ENCODE measurements at regions not wholly inside any gene's neighbourhood (a gene's known extent, or its start where the extent isn't known, plus 50 kb on each side); places are given as distances from the start of the nearest gene placed in this dataset.

GRCh38 chr2:145824384-145824783, 1304.5 kb upstream of the ZEB2 start:
- no peaks in the 10 kb centered on the region for H3K9me3 Mint-ChIP-seq
- no peak for DNase-seq (ENCODE audit: low spot score)
- H3K27me3 Mint-ChIP-seq (ENCODE audit: insufficient read depth), result no peaks in the 10 kb centered on the region
- H3K36me3 Mint-ChIP-seq (ENCODE audit: low read depth), result no peaks in the 10 kb centered on the region
- no peak overlapping the region for H3K27ac Mint-ChIP-seq
- intact Hi-C loops (cut with micrococcal nuclease), result no loop called here
- no peaks in the 10 kb centered on the region for H3K4me1 Mint-ChIP-seq (ENCODE audit: low read depth)
- H3K4me3 Mint-ChIP-seq, result no peak overlapping the region

DNA sequence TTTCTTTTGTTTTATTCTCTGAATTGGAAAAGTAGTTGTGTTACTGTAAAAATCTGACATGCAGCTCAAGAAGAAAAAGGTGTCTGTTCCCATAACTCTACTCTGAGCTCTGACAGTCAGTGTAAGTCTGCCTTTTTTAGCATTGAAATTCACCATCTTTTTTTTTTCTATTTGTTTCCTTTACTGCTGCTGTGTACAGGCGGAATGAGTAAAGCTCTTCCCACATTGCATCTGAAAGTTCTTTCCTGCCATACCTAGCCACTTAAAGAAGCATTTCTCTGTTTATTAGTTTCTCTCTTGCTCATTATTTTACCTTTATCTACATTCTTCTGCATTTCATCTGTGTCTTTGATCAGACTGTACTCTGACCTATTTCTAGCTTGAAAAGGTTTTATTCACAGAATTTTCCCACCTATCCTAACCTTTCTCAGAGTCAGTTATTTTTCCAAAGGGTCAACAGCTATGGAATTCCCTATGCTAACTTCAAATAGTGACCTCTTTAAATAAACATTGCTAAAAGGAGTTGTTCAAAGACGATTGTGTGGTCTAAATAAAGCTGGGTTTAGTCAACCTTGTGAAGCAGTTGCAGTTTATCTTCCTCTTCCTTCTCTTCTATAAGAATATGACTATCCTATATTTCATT, 1303.1 kb upstream of the ZEB2 start:
- Mint-ChIP-seq H3K4me1 (ENCODE audit: low read depth) (no peaks in the 10 kb centered on the region), H3K27me3 (ENCODE audit: insufficient read depth) (no peaks in the 10 kb centered on the region), H3K27ac (no peak overlapping the region), H3K36me3 (ENCODE audit: low read depth) (no peaks in the 10 kb centered on the region), H3K9me3 (no peaks in the 10 kb centered on the region), H3K4me3 (no peak overlapping the region)
- no peak for DNase-seq (ENCODE audit: low spot score)
- intact Hi-C loops (cut with micrococcal nuclease), result no loop called here

- H3K4me3 Mint-ChIP-seq, result no peak overlapping the region
- no peaks in the 10 kb centered on the region for H3K36me3 Mint-ChIP-seq (ENCODE audit: low read depth)
- no peak for DNase-seq (ENCODE audit: low spot score)
- intact Hi-C loops (cut with micrococcal nuclease), result no loop called here
- no peaks in the 10 kb centered on the region for H3K27me3 Mint-ChIP-seq (ENCODE audit: insufficient read depth)
- no peaks in the 10 kb centered on the region for H3K4me1 Mint-ChIP-seq (ENCODE audit: low read depth)
- H3K9me3 Mint-ChIP-seq, result no peaks in the 10 kb centered on the region
- H3K27ac Mint-ChIP-seq, result no peak overlapping the region
Observed at GRCh38 chr2:145820651-145821050, 1300.7 kb upstream of the ZEB2 start.

DNA sequence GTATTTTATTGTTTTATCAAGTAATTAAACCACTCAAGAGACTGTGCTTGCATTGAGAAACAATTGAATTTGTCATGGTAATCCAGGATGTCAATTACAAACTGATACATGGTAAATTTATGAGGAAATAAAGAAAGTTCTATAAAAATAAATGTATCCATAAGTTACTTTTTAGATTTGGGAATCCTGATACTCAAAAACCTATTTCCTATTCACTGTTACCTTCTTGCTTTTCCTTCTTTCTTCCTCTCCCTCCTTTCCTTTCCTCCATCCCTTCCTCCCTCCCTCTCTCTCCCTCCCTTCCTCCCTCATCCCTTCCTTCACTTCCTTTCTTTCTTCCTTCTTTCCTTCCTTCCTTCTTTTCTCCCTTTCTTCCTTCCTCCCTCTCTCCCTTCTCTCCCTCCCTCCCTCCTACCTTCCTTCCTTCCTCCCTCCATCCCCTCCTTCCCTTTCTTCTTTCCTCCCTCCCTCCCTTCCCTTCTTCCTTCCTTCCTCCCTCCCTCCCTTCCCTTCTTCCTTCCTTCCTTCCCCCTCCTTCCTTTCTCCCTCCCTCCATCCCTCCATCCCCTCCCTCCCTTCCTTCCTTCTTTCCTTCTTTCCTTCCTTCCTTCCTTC, 1299.1 kb upstream of the ZEB2 start:
- Mint-ChIP-seq H3K9me3 (no peaks in the 10 kb centered on the region), H3K4me1 (ENCODE audit: low read depth) (no peaks in the 10 kb centered on the region), H3K4me3 (no peak overlapping the region), H3K36me3 (ENCODE audit: low read depth) (no peaks in the 10 kb centered on the region), H3K27ac (no peak overlapping the region), H3K27me3 (ENCODE audit: insufficient read depth) (no peaks in the 10 kb centered on the region)
- no peak for DNase-seq (ENCODE audit: low spot score)
- intact Hi-C loops (cut with micrococcal nuclease), result no loop called here

- Mint-ChIP-seq H3K27me3 (ENCODE audit: insufficient read depth) (no peaks in the 10 kb centered on the region), H3K36me3 (ENCODE audit: low read depth) (no peaks in the 10 kb centered on the region), H3K4me1 (ENCODE audit: low read depth) (no peaks in the 10 kb centered on the region), H3K27ac (no peak overlapping the region), H3K9me3 (no peaks in the 10 kb centered on the region), H3K4me3 (no peak overlapping the region)
- no peak for DNase-seq (ENCODE audit: low spot score)
- intact Hi-C loops (cut with micrococcal nuclease), result no loop called here
Observed at GRCh38 chr2:145815933-145816332, 1296.0 kb upstream of the ZEB2 start.

DNA sequence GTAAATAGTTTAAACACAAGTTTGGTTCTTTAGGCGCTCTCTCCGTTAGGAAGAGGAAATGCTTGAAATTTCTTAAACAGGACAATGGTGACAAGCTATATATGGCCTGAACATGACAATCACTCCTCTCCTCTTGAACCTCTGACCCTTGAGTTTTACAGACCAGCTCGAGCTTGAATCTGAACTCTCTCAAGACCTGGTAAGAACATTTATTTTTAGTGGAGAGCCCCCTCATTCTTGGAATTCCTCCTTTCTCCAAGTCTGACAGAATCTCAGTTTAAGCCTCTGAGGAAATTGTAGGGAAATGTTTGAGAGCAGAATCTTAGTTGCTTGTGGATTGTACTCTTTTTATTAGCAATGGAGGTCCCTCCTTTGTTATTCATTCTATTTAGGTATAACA, 1293.6 kb upstream of the ZEB2 start:
- H3K27me3 Mint-ChIP-seq (ENCODE audit: insufficient read depth), result no peaks in the 10 kb centered on the region
- H3K4me1 Mint-ChIP-seq (ENCODE audit: low read depth), result no peaks in the 10 kb centered on the region
- H3K9me3 Mint-ChIP-seq, result no peaks in the 10 kb centered on the region
- no peak overlapping the region for H3K4me3 Mint-ChIP-seq
- H3K27ac Mint-ChIP-seq, result no peak overlapping the region
- intact Hi-C loops (cut with micrococcal nuclease), result no loop called here
- no peaks in the 10 kb centered on the region for H3K36me3 Mint-ChIP-seq (ENCODE audit: low read depth)
- DNase-seq (ENCODE audit: low spot score), result no peak

GRCh38 chr2:145812165-145812554, 1292.2 kb upstream of the ZEB2 start:
- Mint-ChIP-seq H3K27ac (no peak overlapping the region), H3K4me1 (ENCODE audit: low read depth) (no peaks in the 10 kb centered on the region)

GRCh38 chr2:145811276-145812164, 1291.6 kb upstream of the ZEB2 start:
- H3K27me3 Mint-ChIP-seq (ENCODE audit: insufficient read depth), result no peaks in the 10 kb centered on the region
- no peaks in the 10 kb centered on the region for H3K36me3 Mint-ChIP-seq (ENCODE audit: low read depth)
- no peak overlapping the region for H3K27ac Mint-ChIP-seq
- H3K9me3 Mint-ChIP-seq, result no peaks in the 10 kb centered on the region
- intact Hi-C loops (cut with micrococcal nuclease), result loop anchor here (1.0 kb wide), 1 partner anchor 31 kb away; no protein-coding TSS in a partner anchor
- H3K4me3 Mint-ChIP-seq, result no peak overlapping the region
- H3K4me1 Mint-ChIP-seq (ENCODE audit: low read depth), result no peaks in the 10 kb centered on the region
- DNase-seq (ENCODE audit: low spot score), result no peak

More at GRCh38 chr2:145812165-145812554, 1292.2 kb upstream of the ZEB2 start:
- H3K27me3 Mint-ChIP-seq (ENCODE audit: insufficient read depth), result no peaks in the 10 kb centered on the region
- H3K9me3 Mint-ChIP-seq, result no peaks in the 10 kb centered on the region
- H3K4me3 Mint-ChIP-seq, result no peak overlapping the region
- intact Hi-C loops (cut with micrococcal nuclease), result loop anchor here (1.0 kb wide), 1 partner anchor 30 kb away; no protein-coding TSS in a partner anchor
- no peak for DNase-seq (ENCODE audit: low spot score)
- H3K36me3 Mint-ChIP-seq (ENCODE audit: low read depth), result no peaks in the 10 kb centered on the region

DNA sequence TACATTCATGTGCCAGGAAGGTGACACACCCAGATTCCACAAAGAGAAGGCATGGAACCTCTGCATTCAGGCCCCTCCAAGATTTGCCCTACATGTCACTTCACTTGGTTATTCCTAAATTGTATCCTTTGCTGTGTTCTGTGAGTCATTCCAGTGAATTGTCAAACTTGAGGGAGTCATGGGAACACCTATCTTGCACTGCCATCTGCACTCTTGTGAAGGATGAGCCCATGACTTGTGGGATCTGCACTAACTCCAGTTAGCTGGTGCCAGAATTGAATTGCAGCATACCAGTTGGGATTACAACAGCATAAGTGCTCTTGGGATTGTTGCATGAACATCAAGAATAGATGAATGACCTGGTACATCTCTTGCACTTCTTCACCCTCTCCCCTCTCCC, 1288.0 kb upstream of the ZEB2 start:
- H3K27me3 Mint-ChIP-seq (ENCODE audit: insufficient read depth), result no peaks in the 10 kb centered on the region
- no peaks in the 10 kb centered on the region for H3K4me1 Mint-ChIP-seq (ENCODE audit: low read depth)
- H3K9me3 Mint-ChIP-seq, result no peaks in the 10 kb centered on the region
- no peaks in the 10 kb centered on the region for H3K36me3 Mint-ChIP-seq (ENCODE audit: low read depth)
- intact Hi-C loops (cut with micrococcal nuclease), result no loop called here
- H3K4me3 Mint-ChIP-seq, result no peak overlapping the region
- no peak overlapping the region for H3K27ac Mint-ChIP-seq
- DNase-seq (ENCODE audit: low spot score), result no peak

GRCh38 chr2:145807554-145807953, 1287.6 kb upstream of the ZEB2 start:
- Mint-ChIP-seq H3K4me3 (no peak overlapping the region), H3K36me3 (ENCODE audit: low read depth) (no peaks in the 10 kb centered on the region), H3K9me3 (no peaks in the 10 kb centered on the region), H3K4me1 (ENCODE audit: low read depth) (no peaks in the 10 kb centered on the region), H3K27me3 (ENCODE audit: insufficient read depth) (no peaks in the 10 kb centered on the region), H3K27ac (no peak overlapping the region)
- intact Hi-C loops (cut with micrococcal nuclease), result no loop called here
- no peak for DNase-seq (ENCODE audit: low spot score)

DNA sequence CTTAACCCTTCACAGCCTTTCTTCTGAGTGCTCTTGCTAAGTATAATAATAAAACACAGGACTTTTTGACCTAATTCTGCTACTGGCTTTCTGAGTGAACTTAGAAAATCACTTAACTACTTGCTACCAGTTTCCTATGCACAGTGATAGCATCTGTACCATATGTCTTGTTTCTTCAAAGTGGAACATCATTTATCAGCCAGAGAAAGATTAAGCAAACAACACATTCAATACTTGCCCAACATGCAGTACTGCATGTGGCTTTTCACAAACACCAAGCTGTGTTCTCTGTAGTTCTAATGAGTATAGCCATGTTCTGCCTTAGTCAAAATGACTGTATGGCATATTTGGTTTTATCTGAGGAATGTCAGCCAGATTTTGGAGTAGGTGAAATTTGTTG, 1286.6 kb upstream of the ZEB2 start:
- no peaks in the 10 kb centered on the region for H3K27me3 Mint-ChIP-seq (ENCODE audit: insufficient read depth)
- no peak for DNase-seq (ENCODE audit: low spot score)
- no peaks in the 10 kb centered on the region for H3K9me3 Mint-ChIP-seq
- H3K36me3 Mint-ChIP-seq (ENCODE audit: low read depth), result no peaks in the 10 kb centered on the region
- no peak overlapping the region for H3K4me3 Mint-ChIP-seq
- H3K4me1 Mint-ChIP-seq (ENCODE audit: low read depth), result no peaks in the 10 kb centered on the region
- H3K27ac Mint-ChIP-seq, result no peak overlapping the region
- intact Hi-C loops (cut with micrococcal nuclease), result no loop called here

- intact Hi-C loops (cut with micrococcal nuclease), result no loop called here
- DNase-seq (ENCODE audit: low spot score), result no peak
Observed at GRCh38 chr2:145802133-145802532, 1282.2 kb upstream of the ZEB2 start.

GRCh38 chr2:145801210-145801609, 1281.3 kb upstream of the ZEB2 start:
- intact Hi-C loops (cut with micrococcal nuclease), result no loop called here
- Mint-ChIP-seq H3K27ac (no peak overlapping the region), H3K9me3 (no peaks in the 10 kb centered on the region), H3K4me3 (no peak overlapping the region), H3K36me3 (ENCODE audit: low read depth) (no peaks in the 10 kb centered on the region), H3K4me1 (ENCODE audit: low read depth) (no peaks in the 10 kb centered on the region), H3K27me3 (ENCODE audit: insufficient read depth) (peaks cover 1% of the 10 kb centered on the region)
- no peak for DNase-seq (ENCODE audit: low spot score)

More at GRCh38 chr2:145802133-145802532, 1282.2 kb upstream of the ZEB2 start:
- H3K4me3 Mint-ChIP-seq, result no peak overlapping the region
- H3K27ac Mint-ChIP-seq, result no peak overlapping the region
- H3K4me1 Mint-ChIP-seq (ENCODE audit: low read depth), result no peaks in the 10 kb centered on the region
- no peaks in the 10 kb centered on the region for H3K36me3 Mint-ChIP-seq (ENCODE audit: low read depth)
- peaks cover 1% of the 10 kb centered on the region for H3K27me3 Mint-ChIP-seq (ENCODE audit: insufficient read depth)
- H3K9me3 Mint-ChIP-seq, result no peaks in the 10 kb centered on the region

Measured in activated T-helper 1 cell treated with anti-CD3 and anti-CD28 coated beads, Interleukin-12 subunit alpha, Interleukin-12 subunit beta, Interleukin-2, Interleukin-4 antibody, amounts not matched to agents 30 ng/mL and 10 ng/mL and 1 ng/mL, durations not matched to agents 14 hours and 24 hours and 36 hours (primary cell).